Suppressor macrophage (primary cell): ENCODE measurements at regions not wholly inside any gene's neighbourhood (a gene's known extent, or its start where the extent isn't known, plus 50 kb on each side); places are given as distances from the start of the nearest gene placed in this dataset.
"Not testable (repeated sequence)": the region's sequence is repeated elsewhere in the genome, so short reads cannot be mapped to it uniquely, and the experiment has no call there.

Source experiments
- DNase-seq, 4 experiments: peaks; one replicate each; pipeline ENCODE4 v3.0.0-alpha.2; 2020 to 2022

GRCh38 chr15:20187370-20188355, 353.9 kb downstream of the GOLGA6L6 start:
- not testable (repeated sequence) for DNase-seq

GRCh38 chr15:20184879-20185278, 356.7 kb downstream of the GOLGA6L6 start:
- DNase-seq = not testable (repeated sequence)

- not testable (repeated sequence) for DNase-seq
These were observed 373.4 kb downstream of the GOLGA6L6 start for GRCh38 chr15:20168221-20168620.

- not testable (repeated sequence) for DNase-seq
These were observed 388.1 kb downstream of the GOLGA6L6 start for GRCh38 chr15:20153528-20153927.

GRCh38 chr15:20148679-20149078, 392.9 kb downstream of the GOLGA6L6 start:
- DNase-seq = not testable (repeated sequence)

- DNase-seq = not testable (repeated sequence)
These were observed 393.6 kb downstream of the GOLGA6L6 start for GRCh38 chr15:20148008-20148407.

GRCh38 chr15:20144333-20145036, 397.1 kb downstream of the GOLGA6L6 start:
- not testable (repeated sequence) for DNase-seq

- not testable (repeated sequence) for DNase-seq
These were observed 398.7 kb downstream of the GOLGA6L6 start for GRCh38 chr15:20142906-20143305.

- not testable (repeated sequence) for DNase-seq
These were observed 399.2 kb downstream of the GOLGA6L6 start for GRCh38 chr15:20142410-20142809.

- not testable (repeated sequence) for DNase-seq
These were observed 416.9 kb downstream of the GOLGA6L6 start for GRCh38 chr15:20124668-20125067.

GRCh38 chr15:20106026-20106425, 435.6 kb downstream of the GOLGA6L6 start:
- peak in 3 of 4 experiments; percentile 0 to 2 (median 0) for DNase-seq

- DNase-seq = not testable (repeated sequence)
These were observed 436.3 kb downstream of the GOLGA6L6 start for GRCh38 chr15:20105011-20105990.

- DNase-seq = not testable (repeated sequence)
These were observed 437.0 kb downstream of the GOLGA6L6 start for GRCh38 chr15:20104551-20104950.

- peak in 2 of 4 experiments; percentile 0 for DNase-seq
These were observed 438.7 kb downstream of the GOLGA6L6 start for GRCh38 chr15:20102862-20103261.

- not testable (repeated sequence) for DNase-seq
These were observed 439.4 kb downstream of the GOLGA6L6 start for GRCh38 chr15:20102209-20102608.

- DNase-seq = not testable (repeated sequence)
These were observed 440.3 kb downstream of the GOLGA6L6 start for GRCh38 chr15:20101281-20101680.

GRCh38 chr15:20100604-20101270, 440.9 kb downstream of the GOLGA6L6 start:
- not testable (repeated sequence) for DNase-seq

GRCh38 chr15:20095699-20096303, 445.8 kb downstream of the GOLGA6L6 start:
- DNase-seq = not testable (repeated sequence)

GRCh38 chr15:20089541-20089940, 452.1 kb downstream of the GOLGA6L6 start:
- DNase-seq = not testable (repeated sequence)

- DNase-seq = not testable (repeated sequence)
These were observed 457.6 kb downstream of the GOLGA6L6 start for GRCh38 chr15:20084026-20084425.

- not testable (repeated sequence) for DNase-seq
These were observed 467.5 kb downstream of the GOLGA6L6 start for GRCh38 chr15:20074082-20074481.
